ENCODE measurements at regions not wholly inside any gene's neighbourhood (a gene's known extent, or its start where the extent isn't known, plus 50 kb on each side); places are given as distances from the start of the nearest gene placed in this dataset.

- TF ChIP-seq, protein P1, sequence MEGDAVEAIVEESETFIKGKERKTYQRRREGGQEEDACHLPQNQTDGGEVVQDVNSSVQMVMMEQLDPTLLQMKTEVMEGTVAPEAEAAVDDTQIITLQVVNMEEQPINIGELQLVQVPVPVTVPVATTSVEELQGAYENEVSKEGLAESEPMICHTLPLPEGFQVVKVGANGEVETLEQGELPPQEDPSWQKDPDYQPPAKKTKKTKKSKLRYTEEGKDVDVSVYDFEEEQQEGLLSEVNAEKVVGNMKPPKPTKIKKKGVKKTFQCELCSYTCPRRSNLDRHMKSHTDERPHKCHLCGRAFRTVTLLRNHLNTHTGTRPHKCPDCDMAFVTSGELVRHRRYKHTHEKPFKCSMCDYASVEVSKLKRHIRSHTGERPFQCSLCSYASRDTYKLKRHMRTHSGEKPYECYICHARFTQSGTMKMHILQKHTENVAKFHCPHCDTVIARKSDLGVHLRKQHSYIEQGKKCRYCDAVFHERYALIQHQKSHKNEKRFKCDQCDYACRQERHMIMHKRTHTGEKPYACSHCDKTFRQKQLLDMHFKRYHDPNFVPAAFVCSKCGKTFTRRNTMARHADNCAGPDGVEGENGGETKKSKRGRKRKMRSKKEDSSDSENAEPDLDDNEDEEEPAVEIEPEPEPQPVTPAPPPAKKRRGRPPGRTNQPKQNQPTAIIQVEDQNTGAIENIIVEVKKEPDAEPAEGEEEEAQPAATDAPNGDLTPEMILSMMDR (IDR thresholded peaks at IDR 0.05) = no peak
- TF ChIP-seq POLR2A (IDR thresholded peaks at IDR 0.05) = no peak
These were observed 135.4 kb upstream of the GGTLC1 start for GRCh38 chr20:24124003-24124402.
